Fibroblast of villous mesenchyme (primary cell): ENCODE measurements at regions not wholly inside any gene's neighbourhood (a gene's known extent, or its start where the extent isn't known, plus 50 kb on each side); places are given as distances from the start of the nearest gene placed in this dataset.

Experiments
- DNase-seq: peaks from one replicate; pipeline ENCODE4 v3.0.0-alpha.2; 2010; ENCODE audit warnings: low read depth
- H3K4me3 ChIP-seq: 2 replicates; pipeline ENCODE4 v1.5.1; 2011; ENCODE audit warnings: low read depth, mild to moderate bottlenecking, low read length
- CTCF ChIP-seq: IDR thresholded peaks from 2 replicates; pipeline ENCODE4 v1.5.1; 2012; ENCODE audit warnings: low read depth, mild to moderate bottlenecking, low read length; ENCODE audit not compliant: insufficient read depth

- no peak overlapping the region for H3K4me3 ChIP-seq
- TF ChIP-seq CTCF: no peak
- DNase-seq: no peak
Observed at GRCh38 chr2:217031445-217031844, 171.6 kb upstream of the TNP1 start.

GRCh38 chr2:217030081-217030480 is 170.2 kb upstream of the TNP1 start:
- no peak overlapping the region for H3K4me3 ChIP-seq
- TF ChIP-seq CTCF: no peak
- no peak for DNase-seq

- no peak for TF ChIP-seq CTCF
- no peak for DNase-seq
- H3K4me3 ChIP-seq: no peak overlapping the region
Observed at GRCh38 chr2:217028128-217028527, 168.3 kb upstream of the TNP1 start.

GRCh38 chr2:217027414-217027813 is 167.6 kb upstream of the TNP1 start:
- no peak for DNase-seq
- TF ChIP-seq CTCF: no peak
- no peak overlapping the region for H3K4me3 ChIP-seq

- no peak for DNase-seq
- no peak overlapping the region for H3K4me3 ChIP-seq
- no peak for TF ChIP-seq CTCF
Observed at GRCh38 chr2:217026569-217026968, 166.7 kb upstream of the TNP1 start.

GRCh38 chr2:217026161-217026560 is 166.3 kb upstream of the TNP1 start:
- DNase-seq: no peak
- TF ChIP-seq CTCF: no peak
- no peak overlapping the region for H3K4me3 ChIP-seq

- DNase-seq: no peak
- H3K4me3 ChIP-seq: no peak overlapping the region
Observed at GRCh38 chr2:217023611-217024010, 163.7 kb upstream of the TNP1 start.

More at GRCh38 chr2:217023611-217024010, 163.7 kb upstream of the TNP1 start:
- TF ChIP-seq CTCF: no peak
